ENCODE measurements at regions not wholly inside any gene's neighbourhood (a gene's known extent, or its start where the extent isn't known, plus 50 kb on each side); places are given as distances from the start of the nearest gene placed in this dataset.

GRCh38 chr5:85500869-85501268, 1116.2 kb upstream of the EDIL3 start:
- POLR2A ChIA-PET, result no interaction called here
- H3K4me1 ChIP-seq (replicated peaks in 1 of 2; ENCODE audit: control insufficient read depth in 2 of 2, insufficient read depth in 2 of 2, low read length in 2 of 2), result no peaks in the 10 kb centered on the region
- no peak for FAIRE-seq

More at GRCh38 chr5:85500869-85501268, 1116.2 kb upstream of the EDIL3 start:
- Histone ChIP-seq H3K27ac (ENCODE audit: extremely low read depth, low read depth, low read length) (no peak overlapping the region), H3K36me3 (ENCODE audit: control insufficient read depth, insufficient read depth, low read length) (no peaks in the 10 kb centered on the region), H3K4me3 (no peak overlapping the region), H3K79me2 (ENCODE audit: control insufficient read depth, insufficient read depth, low read length) (no peaks in the 10 kb centered on the region), H3K27me3 (ENCODE audit: control insufficient read depth in 2 of 2, insufficient read depth in 2 of 2, low read length in 2 of 2) (no peaks in the 10 kb centered on the region), H3K9ac (ENCODE audit: insufficient read depth in 1 of 2, low read depth in 2 of 2, low read length in 2 of 2) (no peak overlapping the region), H3K9me1 (ENCODE audit: control insufficient read depth, insufficient read depth, low read length) (no peaks in the 10 kb centered on the region), H2AFZ (ENCODE audit: low read depth, low read length) (no peak overlapping the region), H3K9me3 (replicated peaks; ENCODE audit: control insufficient read depth, insufficient read depth, low read depth, low read length) (no peaks in the 10 kb centered on the region; the same call in 1 of the 2 replicates), H4K20me1 (replicated peaks; ENCODE audit: control insufficient read depth, insufficient read depth, low read length) (no peaks in the 10 kb centered on the region), H3K4me2 (ENCODE audit: insufficient read depth, low read length) (no peak overlapping the region)
- ATAC-seq (no peak), DNase-seq (ENCODE audit: extremely low read depth in 1 of 4, low spot score in 3 of 4) (peak in 1 of 4 experiments; percentile 2)
- no TSS peak for BruUV-seq (replicated peaks)
- intact Hi-C loops (cut with micrococcal nuclease) (no loop called here), in situ Hi-C loops (cut with MboI) (no loop called here)
- CTCF ChIA-PET (ENCODE audit: low intra/inter-chr PET ratio), result no interaction called here
- TF ChIP-seq ZBTB40 (IDR thresholded peaks at IDR 0.05) (no peak), ZBTB40 (CRISPR knock-in tag; IDR thresholded peaks at IDR 0.05) (no peak), HDAC1 (IDR thresholded peaks at IDR 0.05) (no peak), THAP12 (CRISPR knock-in tag; IDR thresholded peaks at IDR 0.05) (no peak), RHOXF2B (CRISPR knock-in tag; conservative IDR thresholded peaks at IDR 0.05) (no peak), CBFA2T3 (IDR thresholded peaks at IDR 0.05) (peak; percentile 57), ZNF57 (CRISPR knock-in tag; IDR thresholded peaks at IDR 0.05) (no peak), CBFA2T2 (conservative IDR thresholded peaks at IDR 0.05) (peak; percentile 17; the same call in 1 of the 2 replicates)
